ENCODE measurements at regions not wholly inside any gene's neighbourhood (a gene's known extent, or its start where the extent isn't known, plus 50 kb on each side); places are given as distances from the start of the nearest gene placed in this dataset.

DNA sequence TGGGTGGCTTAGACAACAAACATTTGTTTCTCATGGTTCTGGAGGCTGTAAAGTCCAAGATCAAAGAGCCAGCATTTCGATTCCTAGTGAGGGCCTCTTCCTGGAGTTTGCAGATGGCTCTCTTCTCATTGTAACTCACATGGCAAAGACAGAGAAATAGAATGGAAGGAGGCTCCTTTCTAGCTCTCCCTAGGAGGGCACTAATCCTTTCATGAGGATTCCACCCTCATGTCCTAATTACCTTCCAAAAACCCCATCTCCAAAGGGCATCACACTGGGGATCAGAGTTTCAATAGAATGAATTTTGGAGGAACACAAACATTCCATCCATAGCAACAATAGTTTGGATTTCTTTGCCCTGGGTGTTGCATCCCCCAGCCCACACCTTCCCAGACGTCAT is 247.3 kb downstream of the TTLL7 start:
- TF ChIP-seq CTCF (IDR thresholded peaks at IDR 0.05) (no peak), EP300 (IDR thresholded peaks at IDR 0.05) (no peak)
